HS-27A (cell line): ENCODE measurements at regions not wholly inside any gene's neighbourhood (a gene's known extent, or its start where the extent isn't known, plus 50 kb on each side); places are given as distances from the start of the nearest gene placed in this dataset.
"Not testable (repeated sequence)": the region's sequence is repeated elsewhere in the genome, so short reads cannot be mapped to it uniquely, and the experiment has no call there.

ENCODE experiments used
- DNase-seq: peaks from one replicate; pipeline ENCODE4 v3.0.0-alpha.2; 2012; ENCODE audit warnings: low read depth, missing footprints

DNA sequence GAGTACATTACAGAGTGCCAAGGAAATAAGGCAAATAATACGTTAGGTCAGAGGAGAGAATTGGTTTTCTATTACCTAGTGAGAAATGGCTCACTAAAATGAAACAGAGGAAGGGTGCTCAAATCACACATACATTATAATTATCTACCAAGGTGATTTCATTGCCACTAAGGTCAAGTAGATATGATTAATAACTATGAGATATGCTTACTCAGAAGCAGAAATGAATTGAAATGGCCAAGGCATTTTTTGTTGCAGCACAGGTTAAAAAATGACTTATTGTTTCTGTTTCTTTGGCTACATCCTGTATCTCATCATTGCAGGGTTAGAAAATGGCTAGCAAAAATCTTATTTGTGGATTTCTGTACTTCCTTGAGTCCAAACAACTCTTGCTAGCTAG, 154.5 kb upstream of the GORAB start:
- DNase-seq: no peak

DNA sequence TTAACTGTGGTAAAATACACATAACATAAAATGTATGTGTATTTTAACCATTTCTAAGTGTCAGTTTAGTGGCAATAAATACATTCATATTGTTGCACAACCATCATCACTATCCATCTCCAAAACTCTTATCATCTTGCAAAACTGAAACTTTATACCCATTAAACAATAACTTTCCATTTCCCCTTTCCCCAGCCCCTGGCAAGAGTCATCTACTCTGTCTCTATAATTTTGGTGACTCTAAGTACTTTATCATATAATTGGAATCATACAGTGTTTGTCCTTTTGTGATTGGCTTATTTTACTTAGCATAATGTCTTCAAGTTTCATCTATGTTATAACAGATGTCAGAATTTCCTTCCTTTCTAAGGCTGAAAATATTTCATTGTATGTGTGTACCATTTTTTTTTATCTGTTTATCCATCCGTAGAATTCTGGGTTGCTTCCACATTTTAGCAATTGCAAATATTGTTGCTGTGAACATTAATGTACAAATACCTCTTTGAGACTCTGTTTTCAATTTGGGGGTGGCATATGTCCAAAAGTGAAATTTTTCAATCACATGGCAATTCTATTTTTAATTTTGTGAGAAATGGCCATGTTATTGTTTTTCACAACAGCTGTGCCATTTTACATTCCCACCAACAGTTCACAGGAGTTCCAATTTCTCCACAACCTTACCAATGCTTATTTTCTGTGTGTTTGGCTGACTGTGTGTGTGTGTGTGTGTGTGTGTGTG, 153.9 kb upstream of the GORAB start:
- no peak for DNase-seq

DNA sequence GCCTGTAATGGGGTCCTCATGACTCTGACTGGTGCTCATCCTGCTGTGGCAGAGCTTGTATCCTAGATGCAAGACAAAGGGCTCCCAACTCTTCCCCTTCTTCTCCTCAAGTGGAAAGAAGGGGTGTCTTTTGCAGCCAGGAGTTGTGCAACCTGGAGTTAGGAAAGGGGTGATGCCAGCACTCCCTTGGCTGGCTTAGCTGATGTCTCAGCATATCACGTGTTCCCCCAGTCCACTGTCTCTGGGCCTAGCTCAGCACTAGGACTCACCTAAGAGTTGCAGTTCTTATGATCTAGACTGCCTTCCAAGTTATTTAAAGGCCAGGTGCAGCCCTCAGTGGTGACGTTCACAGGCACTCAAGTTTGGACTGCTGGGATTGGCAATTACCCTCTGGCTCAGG, 146.2 kb upstream of the GORAB start:
- no peak for DNase-seq

DNA sequence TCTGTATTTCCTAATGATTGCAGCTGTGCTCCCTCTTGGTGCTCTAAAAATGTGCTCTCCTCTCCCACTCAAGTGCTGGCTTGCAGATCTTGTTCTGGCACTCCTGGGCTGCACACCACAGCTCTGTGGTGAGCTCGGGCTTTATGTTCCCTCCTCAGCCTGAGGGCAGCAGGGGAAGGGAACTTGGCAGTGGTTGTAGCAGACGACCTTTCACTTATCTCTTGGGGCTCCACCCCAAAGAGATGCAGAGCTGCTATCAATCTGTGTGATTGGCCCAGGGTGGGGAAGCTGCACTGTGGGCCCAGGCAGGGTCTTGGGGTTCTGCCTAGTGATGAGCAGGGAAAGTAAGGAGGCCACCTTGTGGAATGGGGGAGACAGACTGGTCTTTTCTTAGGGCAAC, 143.5 kb upstream of the GORAB start:
- no peak for DNase-seq

DNA sequence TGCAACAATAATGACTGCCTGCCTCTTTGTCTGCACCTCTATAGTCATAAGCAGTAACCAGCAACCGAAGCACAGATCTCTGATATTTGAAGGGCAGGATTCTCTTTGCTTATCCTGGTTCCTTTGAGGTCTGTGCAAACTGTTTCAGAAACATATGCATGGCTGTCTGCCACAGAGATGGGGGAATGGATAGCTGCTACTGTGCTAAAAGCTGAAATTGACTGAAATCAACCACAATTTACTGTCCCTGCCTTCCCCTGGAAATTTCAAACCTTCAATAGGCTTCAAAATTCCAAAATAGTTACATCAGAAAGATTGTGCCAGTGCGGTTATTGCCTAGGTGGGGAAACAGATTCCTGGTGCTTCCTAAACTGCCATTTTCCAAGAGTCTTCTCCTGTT, 136.8 kb upstream of the GORAB start:
- DNase-seq: no peak

DNA sequence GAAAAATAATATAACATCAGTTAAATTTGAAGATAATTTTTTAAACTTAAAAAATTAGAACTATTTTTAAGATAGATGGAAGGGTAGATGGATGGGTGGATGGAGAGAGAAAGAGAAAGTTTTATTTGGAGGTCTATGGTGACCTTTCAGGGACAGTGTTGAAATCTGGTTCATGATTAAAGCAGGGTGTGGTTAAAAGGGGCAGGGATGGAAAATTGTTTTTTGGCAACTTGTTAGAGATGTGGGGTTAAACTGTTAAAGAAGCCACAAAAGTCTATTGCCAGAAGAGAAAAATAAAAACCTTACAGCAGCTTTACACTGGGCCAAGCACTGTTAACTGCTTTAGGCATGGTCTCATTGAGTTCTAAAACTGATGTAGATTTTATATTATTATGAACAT, 134.9 kb upstream of the GORAB start:
- no peak for DNase-seq

DNA sequence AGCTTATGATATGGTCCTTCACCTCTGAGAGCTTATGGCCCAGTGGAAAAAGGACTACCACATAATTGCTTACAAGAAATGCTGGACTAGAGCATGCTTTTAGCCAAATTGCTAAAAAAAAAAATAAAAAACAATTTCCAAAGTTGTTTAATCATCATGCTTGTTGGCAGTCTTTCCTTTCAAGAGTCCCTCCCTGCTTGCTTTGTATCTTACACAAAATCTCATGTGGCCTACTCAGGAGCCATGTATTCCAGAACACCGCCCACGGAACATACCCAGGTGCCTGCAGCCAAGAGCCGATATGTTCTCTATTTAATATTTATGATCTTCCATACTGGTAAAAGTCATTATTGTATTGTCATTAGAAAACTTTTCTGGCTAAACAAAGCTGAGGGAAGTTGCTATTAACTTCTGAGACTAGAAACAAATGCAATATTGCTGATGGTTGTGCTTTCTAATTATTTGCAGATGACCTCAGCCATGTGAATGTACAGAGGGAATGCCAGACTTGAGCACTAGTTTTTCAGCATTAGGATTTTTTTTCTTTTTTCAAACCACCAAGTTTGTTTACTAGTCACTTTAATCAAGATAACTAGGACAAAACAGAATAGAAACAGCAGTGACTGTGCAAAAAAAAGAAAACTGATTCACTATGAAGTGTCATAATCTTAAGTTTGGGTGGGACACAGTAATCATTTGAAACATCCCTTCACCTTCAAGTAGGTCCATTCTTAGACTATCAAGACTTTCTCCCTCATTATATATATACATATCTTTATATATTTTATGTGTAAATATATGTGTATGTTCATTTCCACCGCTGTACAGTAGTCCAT, 129.3 kb upstream of the GORAB start:
- DNase-seq: no peak

DNA sequence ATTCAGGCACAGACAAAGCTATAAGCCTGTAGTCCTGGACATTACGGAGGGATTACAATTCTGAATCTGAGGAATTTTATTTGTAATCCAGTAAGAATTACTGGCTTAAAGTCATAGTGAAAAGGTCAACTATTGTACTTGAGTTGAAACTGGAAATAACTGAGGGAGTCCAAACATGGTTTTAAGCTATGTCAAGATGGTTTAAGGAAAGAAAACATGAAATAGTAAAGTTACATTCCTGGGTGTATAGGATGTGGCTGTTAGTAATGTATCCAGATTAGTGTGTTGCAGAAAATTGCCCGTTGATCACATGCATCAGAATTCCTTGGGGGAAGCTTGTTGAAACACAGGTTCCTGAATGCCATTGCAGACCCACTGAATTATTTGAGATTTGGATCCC, 124.8 kb upstream of the GORAB start:
- DNase-seq: peak; percentile 39

DNA sequence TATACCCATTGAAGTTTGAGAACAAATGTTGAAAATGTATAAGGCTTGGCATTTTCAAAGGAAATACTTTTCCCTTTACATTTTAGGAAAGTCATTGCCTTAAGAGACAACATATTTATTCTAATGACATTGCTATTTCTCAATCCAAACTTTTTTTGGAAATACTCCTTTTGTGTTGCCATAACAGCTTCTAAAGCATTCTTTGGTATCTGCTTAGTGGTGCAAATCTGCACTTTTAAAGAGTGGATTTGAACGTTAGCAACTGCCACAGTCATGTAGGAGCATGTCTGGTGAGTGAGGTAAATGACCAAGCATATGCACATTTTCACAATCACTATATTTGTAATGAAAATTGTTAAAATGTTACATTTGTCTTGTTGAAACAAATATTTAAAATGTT, 124.4 kb upstream of the GORAB start:
- no peak for DNase-seq

DNA sequence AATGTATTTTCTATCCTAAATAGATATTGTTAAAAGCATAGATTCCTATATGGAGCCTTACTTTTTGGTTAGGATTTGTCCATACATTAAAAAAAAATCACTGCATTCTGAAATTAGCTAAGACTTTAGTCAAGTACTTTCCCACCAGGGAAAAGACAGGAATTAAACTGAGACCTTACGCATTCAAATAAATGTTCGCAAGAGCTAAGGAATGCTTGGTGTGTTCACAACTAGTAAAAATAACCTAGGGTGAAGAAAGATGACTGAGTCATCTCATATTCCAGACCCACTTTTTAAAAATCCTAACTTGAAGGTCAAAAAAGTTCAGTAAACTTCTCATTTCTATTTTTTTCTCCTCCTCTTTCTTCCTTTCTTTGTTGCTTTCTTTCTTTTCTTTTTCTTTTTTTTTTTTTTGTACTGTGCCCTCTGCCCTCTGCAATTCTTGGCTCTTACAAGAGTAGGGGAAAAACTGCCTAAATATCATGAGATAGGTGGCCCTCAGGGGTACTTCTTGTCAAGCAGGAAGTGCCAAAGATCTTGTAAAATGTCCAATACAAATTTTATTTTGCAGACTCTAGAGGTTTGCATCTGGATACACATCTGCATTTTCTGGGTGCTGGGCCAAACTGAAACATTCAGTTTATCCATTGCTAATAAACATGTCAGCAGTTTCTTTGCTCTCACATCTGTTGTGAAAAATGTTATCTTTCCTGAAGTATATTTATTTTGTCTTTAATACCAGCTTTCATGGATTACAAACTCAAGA, 121.4 kb upstream of the GORAB start:
- peak; percentile 72 for DNase-seq

DNA sequence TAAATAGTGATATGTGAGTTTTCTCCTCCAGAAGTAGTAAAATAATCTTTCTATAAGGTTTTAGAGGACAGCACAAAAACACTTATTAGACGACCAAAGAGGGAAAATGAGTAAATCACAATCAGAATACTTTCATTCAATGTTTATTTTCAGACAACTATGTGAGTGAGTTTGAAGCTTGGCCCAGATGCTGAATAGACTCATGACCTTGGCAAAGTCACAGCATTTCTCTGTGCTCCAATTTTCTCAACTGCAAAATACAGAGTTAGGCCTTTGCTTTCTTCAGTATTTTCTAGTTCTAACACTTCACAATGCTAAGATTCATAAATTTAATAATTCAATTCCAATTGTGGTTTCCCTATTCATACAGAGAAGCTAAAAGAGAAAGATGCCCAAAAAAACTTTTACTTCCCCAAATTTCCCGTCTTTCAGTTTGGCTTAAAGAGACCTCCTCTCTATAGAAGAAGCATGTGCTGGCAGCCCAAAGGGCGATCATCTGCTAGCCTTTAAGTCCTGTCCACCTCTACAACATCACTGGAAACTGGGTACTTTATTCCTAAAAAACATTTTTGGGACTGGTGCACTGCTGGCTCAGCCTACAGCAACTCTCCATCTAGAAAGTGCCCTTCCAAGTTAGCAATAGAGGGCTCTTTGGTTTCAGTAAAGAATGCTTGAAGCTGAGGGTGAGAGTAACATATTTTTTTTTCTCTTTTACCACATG, 116.8 kb upstream of the GORAB start:
- DNase-seq: no peak

DNA sequence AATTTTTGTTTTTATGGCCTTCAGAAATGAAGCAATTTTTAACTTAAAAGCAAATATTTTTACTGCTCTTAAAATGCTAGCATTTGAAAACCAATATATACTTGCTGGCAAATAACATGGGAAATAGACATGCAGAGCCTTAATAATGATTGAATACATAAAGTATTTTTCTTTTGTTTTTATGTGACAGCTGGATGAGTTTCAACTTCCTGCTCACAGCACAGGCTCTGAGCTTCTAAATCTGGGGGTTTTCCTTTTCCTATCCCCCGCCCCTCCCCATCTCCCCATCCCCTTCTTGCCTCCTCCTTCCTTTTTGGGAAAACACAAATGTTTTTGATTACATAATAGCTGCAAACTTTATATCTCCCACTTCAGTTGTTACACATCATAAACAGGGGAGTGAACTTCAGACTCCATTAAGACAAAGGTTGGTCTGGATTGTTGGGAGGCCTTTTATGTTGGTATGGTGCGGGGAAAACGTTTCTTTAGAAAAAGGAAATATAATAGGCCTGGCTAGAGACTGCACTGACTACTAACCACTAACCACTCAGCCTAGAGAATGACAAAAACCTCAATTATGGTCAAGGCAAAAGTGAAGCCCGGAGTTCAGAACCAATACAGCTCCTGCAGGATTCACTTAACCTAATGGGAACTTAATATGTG, 116.1 kb upstream of the GORAB start:
- no peak for DNase-seq

DNA sequence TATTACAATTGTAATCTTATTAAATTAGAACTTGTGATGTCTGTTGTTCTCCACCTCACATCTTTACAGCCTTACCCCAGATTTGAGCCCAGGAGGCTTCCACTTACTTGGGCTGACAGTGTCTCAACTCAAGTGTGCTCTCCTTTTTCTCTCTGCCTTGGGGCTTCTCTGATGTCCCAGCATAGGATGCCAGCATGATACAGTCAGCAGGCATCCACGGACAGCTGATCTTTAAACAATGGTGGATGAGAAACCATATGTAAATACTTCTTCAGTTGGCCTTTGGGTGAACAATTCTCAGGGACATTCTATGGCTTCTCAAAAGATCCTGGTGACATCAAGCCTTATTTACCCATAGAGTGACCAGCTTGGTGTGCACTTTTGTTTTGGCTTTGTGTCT, 107.6 kb upstream of the GORAB start:
- no peak for DNase-seq

DNA sequence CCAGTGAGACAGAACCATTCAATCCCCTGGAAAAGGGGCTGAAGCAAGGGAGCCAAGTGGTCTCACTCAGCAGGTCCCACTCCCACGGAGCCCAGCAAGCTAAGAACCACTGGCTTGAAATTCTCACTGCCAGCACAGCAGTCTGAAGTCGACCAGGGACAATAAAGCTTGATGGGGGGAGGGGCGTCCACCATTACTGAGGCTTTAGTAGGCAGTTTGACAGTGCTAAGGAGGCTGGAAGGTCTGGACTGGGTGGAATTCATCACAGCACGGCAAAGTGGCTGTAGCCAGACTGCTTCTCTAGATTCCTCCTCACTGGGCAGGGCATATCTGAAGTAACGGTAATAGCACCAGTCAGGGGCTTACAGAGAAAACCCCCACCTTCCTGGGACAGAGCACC, 105.4 kb upstream of the GORAB start:
- no peak for DNase-seq

DNA sequence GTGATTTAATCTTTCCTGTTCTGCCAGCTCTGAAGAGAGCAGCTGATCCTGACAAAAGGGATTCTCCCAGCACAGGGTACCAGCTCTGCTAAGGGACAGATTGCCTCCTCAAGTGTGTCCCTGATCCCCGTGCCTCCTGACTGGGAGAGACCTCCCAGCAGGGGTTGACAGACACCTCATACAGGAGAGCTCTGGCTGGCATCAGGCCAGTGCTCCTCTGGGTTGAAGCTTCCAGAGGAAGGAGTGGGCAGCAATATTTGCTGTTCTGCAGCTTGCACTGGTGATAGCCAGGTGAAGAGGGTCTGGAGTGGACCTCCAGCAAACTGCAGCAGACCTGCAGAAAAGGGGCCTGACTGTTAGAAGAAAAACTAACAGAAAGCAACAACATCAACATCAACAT, 105.0 kb upstream of the GORAB start:
- not testable (repeated sequence) for DNase-seq

DNA sequence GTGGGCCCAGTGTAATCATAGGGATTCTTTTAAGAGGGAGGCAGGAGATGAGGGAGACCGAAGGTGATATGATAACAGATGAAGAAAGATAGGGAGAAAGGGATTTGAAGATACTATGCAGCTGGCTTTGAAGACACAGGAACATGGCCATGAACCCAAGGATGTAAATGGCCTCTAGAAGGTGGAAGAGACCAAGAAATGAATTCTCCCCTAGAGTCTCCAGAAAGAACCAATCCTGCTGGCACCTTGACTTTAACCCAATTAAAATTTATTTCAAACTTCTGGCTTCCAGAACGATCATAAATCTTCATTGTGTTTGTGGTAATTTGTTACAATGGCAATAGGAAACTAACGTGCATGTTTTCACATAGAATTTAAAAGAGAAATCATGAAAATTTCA, 95.0 kb upstream of the GORAB start:
- no peak for DNase-seq

DNA sequence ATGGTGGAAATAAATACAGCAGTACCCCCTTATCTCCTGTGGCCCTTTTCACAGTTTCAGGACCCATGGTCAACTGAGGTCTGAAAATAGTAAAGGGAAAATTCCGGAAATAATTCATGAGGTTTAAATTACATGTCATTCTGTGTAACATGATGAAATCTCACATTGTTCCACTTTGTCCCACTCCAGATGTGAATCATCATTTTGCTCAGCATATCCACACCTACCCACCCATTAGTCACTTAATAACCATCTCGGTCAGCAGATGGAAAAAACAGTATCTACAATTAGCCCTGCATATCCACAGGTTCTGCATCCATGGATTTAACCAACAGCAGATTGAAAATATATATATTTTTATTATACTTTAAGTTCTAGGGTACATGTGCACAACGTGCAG, 86.9 kb upstream of the GORAB start:
- peak; percentile 30 for DNase-seq

DNA sequence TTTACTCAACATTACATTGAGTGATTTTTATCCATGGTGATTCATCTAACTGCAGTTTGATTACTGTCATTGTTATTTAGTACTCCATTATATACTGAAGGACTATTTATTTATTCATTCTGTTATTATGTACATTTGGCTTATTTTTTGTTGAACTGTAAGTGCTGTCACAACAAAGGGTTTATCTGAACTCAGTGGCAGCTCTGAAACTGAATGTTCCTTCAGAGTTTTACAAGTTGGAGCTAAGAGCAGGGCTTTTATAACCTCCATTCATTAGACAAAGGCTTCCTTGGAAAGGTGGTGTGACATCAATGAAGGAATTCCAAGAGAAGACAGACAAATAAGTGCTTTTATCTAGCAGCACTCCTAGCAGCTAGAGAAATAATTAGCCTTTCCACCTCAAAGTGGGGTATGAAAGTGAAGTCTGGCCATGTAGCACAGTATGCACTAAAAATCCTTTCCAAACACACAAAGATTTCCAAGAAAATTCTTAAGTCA, 83.3 kb upstream of the GORAB start:
- no peak for DNase-seq

DNA sequence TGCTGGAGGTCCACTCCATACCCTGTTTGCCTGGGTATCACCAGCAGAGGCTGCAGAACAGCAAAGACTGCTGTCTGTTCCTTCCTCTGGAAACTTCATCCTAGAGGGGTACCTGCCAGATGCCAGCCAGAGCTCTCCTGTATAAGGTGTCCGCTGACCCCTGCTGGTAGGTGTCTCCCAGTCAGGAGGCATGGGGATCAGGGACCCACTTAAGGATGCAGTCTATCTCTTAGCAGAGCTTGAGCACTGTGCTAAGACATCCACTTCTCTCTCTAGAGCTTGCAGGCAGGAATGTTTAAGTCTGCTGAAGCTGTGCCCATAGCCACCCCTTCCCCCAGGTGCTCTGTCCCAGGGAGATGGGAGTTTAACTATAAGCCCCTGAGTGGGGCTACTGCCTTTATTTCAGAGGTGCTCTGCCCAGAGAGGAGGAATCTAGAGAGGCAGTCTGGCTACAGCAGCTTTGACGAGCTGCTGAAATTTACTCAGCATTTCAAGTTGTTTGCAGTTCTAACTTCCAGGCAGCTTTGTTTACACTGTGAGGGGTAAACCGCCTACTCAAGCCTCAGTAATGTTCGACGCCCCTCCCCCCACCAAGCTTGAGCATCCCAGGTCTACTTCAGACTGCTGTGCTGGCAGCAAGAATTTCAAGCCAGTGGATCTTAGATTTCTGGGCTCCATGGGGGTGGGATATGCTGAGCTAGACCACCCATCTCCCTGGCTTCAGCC, 74.5 kb upstream of the GORAB start:
- DNase-seq: not testable (repeated sequence)

DNA sequence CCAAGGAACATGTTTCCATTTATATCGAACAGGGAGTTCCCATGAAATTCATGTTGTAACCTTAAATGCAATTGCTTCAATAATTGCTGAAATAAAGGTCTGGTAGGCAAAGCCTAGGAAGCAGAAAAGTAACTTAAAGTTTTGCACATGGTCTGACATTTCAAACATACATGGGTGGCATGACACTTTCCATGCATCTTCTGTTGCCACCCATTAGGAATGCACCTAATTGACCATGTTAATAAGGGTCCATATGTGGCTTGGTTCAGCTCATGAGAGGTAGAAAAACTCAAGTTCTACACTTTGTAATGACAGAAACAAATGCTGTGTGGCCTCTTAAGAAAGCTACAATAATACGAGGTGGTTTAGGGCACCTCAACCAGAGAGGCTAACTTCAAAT, 72.0 kb upstream of the GORAB start:
- DNase-seq: no peak
